ENCODE measurements at regions not wholly inside any gene's neighbourhood (a gene's known extent, or its start where the extent isn't known, plus 50 kb on each side); places are given as distances from the start of the nearest gene placed in this dataset.

DNA sequence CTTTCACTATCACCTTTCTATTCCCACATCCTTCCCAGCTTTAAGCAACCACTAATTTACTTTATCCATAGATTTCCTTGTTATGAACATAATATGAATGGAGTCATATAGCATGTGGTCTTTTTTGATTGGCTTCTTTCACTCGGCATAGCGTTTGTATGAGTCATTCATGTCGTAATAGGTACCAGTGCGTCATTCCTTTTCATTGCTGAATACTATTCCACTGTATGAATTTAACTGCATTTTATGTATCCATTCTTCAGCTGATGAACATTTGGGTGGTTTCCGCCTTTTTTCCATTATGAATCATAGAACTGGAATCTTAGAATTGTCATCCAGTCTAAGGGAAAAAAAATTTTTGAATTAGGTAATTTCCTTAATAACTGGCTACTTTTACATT lies 411.3 kb upstream of the AUTS2 start:
- no peak for DNase-seq
- H3K36me3 ChIP-seq: no peaks in the 10 kb centered on the region
- TF ChIP-seq, protein P1, sequence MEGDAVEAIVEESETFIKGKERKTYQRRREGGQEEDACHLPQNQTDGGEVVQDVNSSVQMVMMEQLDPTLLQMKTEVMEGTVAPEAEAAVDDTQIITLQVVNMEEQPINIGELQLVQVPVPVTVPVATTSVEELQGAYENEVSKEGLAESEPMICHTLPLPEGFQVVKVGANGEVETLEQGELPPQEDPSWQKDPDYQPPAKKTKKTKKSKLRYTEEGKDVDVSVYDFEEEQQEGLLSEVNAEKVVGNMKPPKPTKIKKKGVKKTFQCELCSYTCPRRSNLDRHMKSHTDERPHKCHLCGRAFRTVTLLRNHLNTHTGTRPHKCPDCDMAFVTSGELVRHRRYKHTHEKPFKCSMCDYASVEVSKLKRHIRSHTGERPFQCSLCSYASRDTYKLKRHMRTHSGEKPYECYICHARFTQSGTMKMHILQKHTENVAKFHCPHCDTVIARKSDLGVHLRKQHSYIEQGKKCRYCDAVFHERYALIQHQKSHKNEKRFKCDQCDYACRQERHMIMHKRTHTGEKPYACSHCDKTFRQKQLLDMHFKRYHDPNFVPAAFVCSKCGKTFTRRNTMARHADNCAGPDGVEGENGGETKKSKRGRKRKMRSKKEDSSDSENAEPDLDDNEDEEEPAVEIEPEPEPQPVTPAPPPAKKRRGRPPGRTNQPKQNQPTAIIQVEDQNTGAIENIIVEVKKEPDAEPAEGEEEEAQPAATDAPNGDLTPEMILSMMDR (IDR thresholded peaks at IDR 0.05): no peak
- no peak overlapping the region for H3K4me3 ChIP-seq
- no peak overlapping the region for H3K27ac ChIP-seq
- ATAC-seq: no peak
- no peaks in the 10 kb centered on the region for H3K9me3 ChIP-seq
- intact Hi-C loops (cut with DNase I): no loop called here
- H3K4me1 ChIP-seq: no peaks in the 10 kb centered on the region
- no peaks in the 10 kb centered on the region for H3K27me3 ChIP-seq (ENCODE audit: low read depth)

DNA sequence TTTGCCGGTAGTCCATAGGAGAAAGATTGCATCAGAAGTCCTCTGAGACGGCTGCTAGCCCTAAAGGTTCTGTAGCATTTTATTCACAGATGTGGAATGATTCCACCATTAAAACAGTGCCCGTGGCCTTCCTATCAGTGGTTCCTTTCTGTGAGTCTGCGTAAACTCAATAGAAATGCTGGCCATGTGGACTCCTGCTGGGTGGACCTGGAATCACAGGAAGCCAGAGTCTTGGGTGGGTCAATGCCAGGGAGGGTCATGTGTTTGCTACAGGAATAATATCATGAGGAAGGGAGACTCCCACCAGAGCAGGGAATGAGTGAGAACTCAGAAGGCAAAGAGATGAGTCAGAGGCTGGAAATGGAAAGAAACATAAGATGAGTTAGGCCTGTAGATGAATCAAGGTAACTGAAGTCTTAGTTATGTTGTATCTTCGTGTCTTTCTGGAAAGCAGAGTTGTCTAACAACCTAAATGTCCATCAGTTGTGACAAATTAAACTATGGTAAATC lies 410.4 kb upstream of the AUTS2 start:
- Histone ChIP-seq H3K27ac (no peak overlapping the region), H3K4me3 (no peak overlapping the region), H3K27me3 (ENCODE audit: low read depth) (no peaks in the 10 kb centered on the region), H3K36me3 (no peaks in the 10 kb centered on the region), H3K4me1 (no peaks in the 10 kb centered on the region), H3K9me3 (no peaks in the 10 kb centered on the region)
- TF ChIP-seq, protein P1 (IDR thresholded peaks at IDR 0.05): no peak
- intact Hi-C loops (cut with DNase I): no loop called here
- ATAC-seq (no peak), DNase-seq (no peak)

DNA sequence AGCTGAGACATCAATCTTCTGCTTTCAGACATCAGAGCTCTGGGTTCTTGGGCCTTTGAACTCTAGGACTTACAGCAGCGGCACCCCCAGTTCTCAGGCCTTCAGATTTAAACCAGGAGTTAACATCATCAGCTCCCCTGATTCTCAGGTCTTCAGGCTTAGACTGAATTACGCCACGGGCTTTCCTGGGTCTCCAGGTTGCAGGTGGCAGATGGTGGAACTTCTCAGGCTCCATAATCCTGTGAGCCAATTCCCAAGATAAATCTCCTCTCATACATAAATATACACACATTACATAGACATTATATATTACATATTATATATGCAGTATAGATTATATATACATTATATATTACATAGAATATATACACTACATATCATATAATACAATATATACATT lies 408.9 kb upstream of the AUTS2 start:
- Histone ChIP-seq H3K4me1 (no peaks in the 10 kb centered on the region), H3K27ac (no peak overlapping the region), H3K36me3 (no peaks in the 10 kb centered on the region), H3K4me3 (no peak overlapping the region), H3K9me3 (no peaks in the 10 kb centered on the region), H3K27me3 (ENCODE audit: low read depth) (no peaks in the 10 kb centered on the region)
- intact Hi-C loops (cut with DNase I): no loop called here
- no peak for DNase-seq
- TF ChIP-seq, protein P1 (IDR thresholded peaks at IDR 0.05): no peak
- ATAC-seq: no peak

DNA sequence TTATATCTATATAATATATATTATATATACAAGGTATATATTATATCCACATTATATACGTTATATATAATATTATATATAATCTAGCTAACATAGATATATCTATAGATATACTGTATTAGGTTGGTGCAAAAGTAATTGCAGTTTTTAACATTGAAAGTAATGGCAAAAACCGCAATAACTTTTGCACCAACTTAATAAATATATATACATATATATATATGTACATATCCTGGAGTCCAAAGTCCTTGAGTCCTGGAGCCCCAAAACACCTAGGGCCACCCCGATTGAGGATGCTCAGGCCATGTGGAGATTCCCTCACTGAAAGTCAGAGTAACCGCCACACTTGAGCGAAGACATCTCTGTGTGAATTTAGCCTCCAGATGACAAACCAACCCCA lies 408.2 kb upstream of the AUTS2 start:
- DNase-seq (no peak), ATAC-seq (no peak)
- H3K4me3 ChIP-seq: no peak overlapping the region
- TF ChIP-seq, protein P1 (IDR thresholded peaks at IDR 0.05): no peak
- H3K4me1 ChIP-seq: no peaks in the 10 kb centered on the region
- intact Hi-C loops (cut with DNase I): no loop called here
- no peaks in the 10 kb centered on the region for H3K27me3 ChIP-seq (ENCODE audit: low read depth)
- H3K9me3 ChIP-seq: no peaks in the 10 kb centered on the region
- H3K36me3 ChIP-seq: no peaks in the 10 kb centered on the region
- H3K27ac ChIP-seq: no peak overlapping the region

DNA sequence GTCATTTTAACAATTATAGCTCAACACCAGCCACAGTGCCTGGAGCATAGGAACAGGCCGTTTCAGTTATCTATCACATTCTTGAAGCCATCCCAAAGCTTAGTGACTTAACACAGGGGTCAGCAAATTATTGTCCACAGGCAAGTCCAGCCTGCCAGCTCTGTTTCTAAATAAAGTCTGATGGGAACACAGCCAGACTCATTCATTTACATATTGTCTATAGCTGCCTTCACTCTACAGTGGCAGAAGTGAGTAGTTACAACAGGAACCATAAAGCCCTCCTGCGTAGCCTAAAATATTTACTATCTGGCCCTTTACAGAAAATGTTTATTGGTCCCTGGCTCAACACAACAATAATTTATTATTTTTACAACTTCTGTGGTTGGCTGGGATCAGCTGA lies 407.5 kb upstream of the AUTS2 start:
- intact Hi-C loops (cut with DNase I): no loop called here

More for the DNA sequence above, 407.5 kb upstream of the AUTS2 start:
- TF ChIP-seq, protein P1 (IDR thresholded peaks at IDR 0.05): no peak
- Histone ChIP-seq H3K9me3 (no peaks in the 10 kb centered on the region), H3K27ac (no peak overlapping the region), H3K4me3 (no peak overlapping the region), H3K36me3 (no peaks in the 10 kb centered on the region), H3K27me3 (ENCODE audit: low read depth) (no peaks in the 10 kb centered on the region), H3K4me1 (no peaks in the 10 kb centered on the region)
- DNase-seq (no peak), ATAC-seq (no peak)

Data from lower lobe of right lung (tissue), 2 donors.